CD4-positive, alpha-beta T cell (primary cell): ENCODE measurements at regions not wholly inside any gene's neighbourhood (a gene's known extent, or its start where the extent isn't known, plus 50 kb on each side); places are given as distances from the start of the nearest gene placed in this dataset.

Source experiments
- ATAC-seq: fragments of 200-7000 bp; cut with Tn5 transposase; one replicate; pipeline ENCODE4 v1.10.0; 2022; ENCODE audit warnings: mild to moderate bottlenecking; ENCODE audit not compliant: poor library complexity
- CTCF ChIA-PET: fragments of 350-600 bp; sonication (Branson Sonifier 250); formaldehyde crosslinking; loops from one replicate; lab custom pipeline; 2021; ENCODE audit warnings: antibody characterized with exemption, inconsistent platforms; lab: Charles Lee
- POLR2A ChIA-PET: fragments of 350-600 bp; sonication (Branson Sonifier 250); formaldehyde crosslinking; loops from one replicate; lab custom pipeline; 2021; ENCODE audit warnings: antibody characterized with exemption, inconsistent platforms; lab: Charles Lee
- DNase-seq, 14 experiments: peaks; one replicate each; pipeline ENCODE4 v3.0.0-alpha.2; 2013 to 2020; ENCODE audit warnings: mixed read lengths in 2 of 14
- H3K27ac ChIP-seq, 2 donors: one replicate each; pipeline versions ENCODE4 v1.5.1 to v1.7.0; 2013; ENCODE audit warnings: low read length in 2 of 2, low read depth in 1 of 2, mild to moderate bottlenecking in 1 of 2
- H3K27me3 ChIP-seq, 2 experiments: 1 replicate in 1 of 2; 2 replicates in 1 of 2; pipeline versions ENCODE4 v1.6.1 to v1.7.0; 2013; ENCODE audit warnings: low read length in 2 of 2, control low read depth in 1 of 2, mild to moderate bottlenecking in 1 of 2, moderate library complexity in 1 of 2; ENCODE audit not compliant: insufficient read depth in 2 of 2, control insufficient read depth in 1 of 2
- H3K36me3 ChIP-seq: one replicate; pipeline ENCODE4 v1.6.1; 2013; ENCODE audit warnings: low read length, control low read depth; ENCODE audit not compliant: insufficient read depth
- H3K4me1 ChIP-seq: one replicate; pipeline ENCODE4 v1.6.1; 2013; ENCODE audit warnings: low read length, control low read depth; ENCODE audit not compliant: insufficient read depth
- H3K4me3 ChIP-seq: one replicate; pipeline ENCODE4 v1.5.1; 2013; ENCODE audit warnings: mild to moderate bottlenecking, low read length, moderate library complexity
- H3K9me3 ChIP-seq, 2 experiments: 1 replicate in 1 of 2; 2 replicates in 1 of 2; pipeline versions ENCODE4 v1.6.1 to v1.7.0; 2013; ENCODE audit warnings: low read length in 2 of 2, mild to moderate bottlenecking in 2 of 2, control low read depth in 1 of 2, moderate library complexity in 1 of 2; ENCODE audit not compliant: control insufficient read depth in 1 of 2, insufficient read depth in 1 of 2
- H3K27ac Mint-ChIP-seq: one replicate; pipeline ENCODE4 v1.8.0; 2020; ENCODE audit warnings: mixed read lengths
- H3K27me3 Mint-ChIP-seq: one replicate; pipeline ENCODE4 v1.8.0; 2021; ENCODE audit warnings: mixed read lengths
- H3K36me3 Mint-ChIP-seq: one replicate; pipeline ENCODE4 v1.8.0; 2021; ENCODE audit warnings: low read depth, mixed read lengths
- H3K4me1 Mint-ChIP-seq: one replicate; pipeline ENCODE4 v1.8.0; 2021; ENCODE audit warnings: low read depth, mixed read lengths
- H3K4me3 Mint-ChIP-seq: one replicate; pipeline ENCODE4 v1.8.0; 2020; ENCODE audit warnings: mild to moderate bottlenecking, mixed read lengths
- H3K9me3 Mint-ChIP-seq: one replicate; pipeline ENCODE4 v1.8.0; 2020; ENCODE audit warnings: mixed read lengths
- CTCF ChIP-seq: fragments of 200-600 bp; IDR thresholded peaks from one replicate; pipeline ENCODE4 v1.8.0; 2022; ENCODE audit warnings: antibody characterized with exemption, mild to moderate bottlenecking
- intact Hi-C, 2 experiments: fragments of 100-400 bp; cut with DNase I in 1 of 2; cut with micrococcal nuclease in 1 of 2; formaldehyde crosslinking; loops; one replicate each; pipeline versions ENCODE4 v1.15.1 to v1.9.0; 2023 to 2025; cut with DNase I, micrococcal nuclease

- no peaks in the 10 kb centered on the region for H3K4me1 Mint-ChIP-seq
- Histone ChIP-seq H3K4me1 (no peaks in the 10 kb centered on the region), H3K4me3 (no peak overlapping the region), H3K9me3 (no peaks in the 10 kb centered on the region), H3K27ac (no peak overlapping the region), H3K27me3 (no peaks in the 10 kb centered on the region), H3K36me3 (no peaks in the 10 kb centered on the region)
- intact Hi-C loops = no loop called here
- POLR2A ChIA-PET = no interaction called here
- ATAC-seq (no peak), DNase-seq (no peak)
- TF ChIP-seq CTCF = no peak
- peaks cover 4% of the 10 kb centered on the region for H3K27me3 Mint-ChIP-seq
- no peaks in the 10 kb centered on the region for H3K36me3 Mint-ChIP-seq
- H3K4me3 Mint-ChIP-seq = no peak overlapping the region
- CTCF ChIA-PET = no interaction called here
- H3K9me3 Mint-ChIP-seq = no peaks in the 10 kb centered on the region
- H3K27ac Mint-ChIP-seq = no peak overlapping the region
Measured at GRCh38 chr3:3281024-3281423, 101.5 kb upstream of the CRBN start.

GRCh38 chr3:3280396-3280795 is 100.9 kb upstream of the CRBN start:
- intact Hi-C loops = no loop called here
- no peaks in the 10 kb centered on the region for H3K4me1 ChIP-seq
- no peaks in the 10 kb centered on the region for H3K27me3 ChIP-seq
- H3K27ac Mint-ChIP-seq = no peak overlapping the region
- H3K27ac ChIP-seq = no peak overlapping the region
- H3K4me3 Mint-ChIP-seq = no peak overlapping the region
- H3K36me3 ChIP-seq = no peaks in the 10 kb centered on the region
- ChIA-PET POLR2A (no interaction called here), CTCF (no interaction called here)
- no peaks in the 10 kb centered on the region for H3K9me3 ChIP-seq
- ATAC-seq (no peak), DNase-seq (no peak)
- H3K4me3 ChIP-seq = no peak overlapping the region
- H3K9me3 Mint-ChIP-seq = peaks cover 2% of the 10 kb centered on the region
- no peak for TF ChIP-seq CTCF
- peaks cover 4% of the 10 kb centered on the region for H3K27me3 Mint-ChIP-seq
- H3K36me3 Mint-ChIP-seq = no peaks in the 10 kb centered on the region
- no peaks in the 10 kb centered on the region for H3K4me1 Mint-ChIP-seq

- Histone ChIP-seq H3K36me3 (no peaks in the 10 kb centered on the region), H3K9me3 (no peaks in the 10 kb centered on the region), H3K4me1 (no peaks in the 10 kb centered on the region), H3K27ac (no peak overlapping the region), H3K4me3 (no peak overlapping the region), H3K27me3 (no peaks in the 10 kb centered on the region)
- Mint-ChIP-seq H3K9me3 (peaks cover 3% of the 10 kb centered on the region), H3K27ac (no peak overlapping the region), H3K4me3 (no peak overlapping the region), H3K36me3 (no peaks in the 10 kb centered on the region), H3K4me1 (no peaks in the 10 kb centered on the region), H3K27me3 (peaks cover 4% of the 10 kb centered on the region)
- intact Hi-C loops = no loop called here
- POLR2A ChIA-PET = no interaction called here
- CTCF ChIA-PET = no interaction called here
- TF ChIP-seq CTCF = no peak
- ATAC-seq (no peak), DNase-seq (no peak)
Measured at GRCh38 chr3:3278073-3278472, 98.6 kb upstream of the CRBN start.
